Common myeloid progenitor, CD34-positive (primary cell): ENCODE measurements at regions not wholly inside any gene's neighbourhood (a gene's known extent, or its start where the extent isn't known, plus 50 kb on each side); places are given as distances from the start of the nearest gene placed in this dataset.

Source experiments
- CTCF ChIA-PET: fragments of 350-600 bp; sonication (Branson Sonifier 250); formaldehyde crosslinking; loops from one replicate; lab custom pipeline; 2021; ENCODE audit warnings: antibody characterized with exemption; lab: Charles Lee
- POLR2A ChIA-PET: fragments of 350-600 bp; sonication (Branson Sonifier 250); formaldehyde crosslinking; loops from one replicate; lab custom pipeline; 2021; ENCODE audit warnings: antibody characterized with exemption; lab: Charles Lee
- DNase-seq, 3 donors: peaks; one replicate each; pipeline versions ENCODE4 v3.0.0 to v3.0.0-alpha.2; 2013
- H3K27ac ChIP-seq, 2 experiments: 1 replicate in 1 of 2; 2 replicates in 1 of 2; pipeline ENCODE4 v1.7.0; 2013; ENCODE audit warnings: inconsistent platforms in 2 of 2, low read length in 2 of 2, mild to moderate bottlenecking in 2 of 2, low read depth in 1 of 2, moderate library complexity in 1 of 2; ENCODE audit not compliant: severe bottlenecking in 2 of 2, insufficient read depth in 1 of 2, poor library complexity in 1 of 2
- H3K27me3 ChIP-seq, 5 experiments: replicated peaks in 2 of 5; 1 replicate in 3 of 5; 2 replicates in 2 of 5; pipeline versions ENCODE4 v1.6.1 to v1.7.0; 2013; ENCODE audit warnings: low read length in 4 of 5, mild to moderate bottlenecking in 2 of 5, moderate library complexity in 2 of 5, inconsistent platforms in 1 of 5; ENCODE audit not compliant: insufficient read depth in 5 of 5, control insufficient read depth in 4 of 5
- H3K36me3 ChIP-seq, 4 experiments: 1 replicate in 2 of 4; 2 replicates in 2 of 4; pipeline versions ENCODE4 v1.6.1 to v1.7.0; 2013; ENCODE audit warnings: low read length in 3 of 4, control low read depth in 1 of 4, mild to moderate bottlenecking in 1 of 4; ENCODE audit not compliant: control insufficient read depth in 4 of 4, insufficient read depth in 4 of 4
- H3K4me1 ChIP-seq, 4 experiments: 1 replicate in 3 of 4; 2 replicates in 1 of 4; pipeline versions ENCODE4 v1.6.1 to v1.7.1; 2013; ENCODE audit warnings: low read length in 3 of 4, mild to moderate bottlenecking in 3 of 4, control low read depth in 1 of 4, inconsistent platforms in 1 of 4, moderate library complexity in 1 of 4; ENCODE audit not compliant: control insufficient read depth in 4 of 4, insufficient read depth in 4 of 4; ENCODE audit errors: control extremely low read depth in 1 of 4
- H3K4me3 ChIP-seq, 7 experiments: 1 replicate in 4 of 7; 2 replicates in 3 of 7; pipeline versions ENCODE4 v1.5.1 to v1.7.0; 2013; ENCODE audit warnings: mild to moderate bottlenecking in 7 of 7, low read length in 6 of 7, moderate library complexity in 6 of 7, inconsistent platforms in 2 of 7, low read depth in 2 of 7, control low read depth in 1 of 7; ENCODE audit not compliant: insufficient read depth in 4 of 7, control insufficient read depth in 1 of 7; ENCODE audit errors: extremely low read depth in 1 of 7
- H3K9me3 ChIP-seq, 5 experiments: 1 replicate in 4 of 5; 2 replicates in 1 of 5; pipeline versions ENCODE4 v1.6.1 to v1.7.1; 2013; ENCODE audit warnings: low read length in 4 of 5, mild to moderate bottlenecking in 2 of 5, inconsistent platforms in 1 of 5, low read depth in 1 of 5, moderate library complexity in 1 of 5; ENCODE audit not compliant: control insufficient read depth in 4 of 5, insufficient read depth in 2 of 5; ENCODE audit errors: control extremely low read depth in 1 of 5
- WGBS: methylation state at CpG from one replicate; pipeline ENCODE4 v1.1.5; 2013; ENCODE audit not compliant: insufficient coverage; 5-methylcytosine and 5-hydroxymethylcytosine counted together

DNA sequence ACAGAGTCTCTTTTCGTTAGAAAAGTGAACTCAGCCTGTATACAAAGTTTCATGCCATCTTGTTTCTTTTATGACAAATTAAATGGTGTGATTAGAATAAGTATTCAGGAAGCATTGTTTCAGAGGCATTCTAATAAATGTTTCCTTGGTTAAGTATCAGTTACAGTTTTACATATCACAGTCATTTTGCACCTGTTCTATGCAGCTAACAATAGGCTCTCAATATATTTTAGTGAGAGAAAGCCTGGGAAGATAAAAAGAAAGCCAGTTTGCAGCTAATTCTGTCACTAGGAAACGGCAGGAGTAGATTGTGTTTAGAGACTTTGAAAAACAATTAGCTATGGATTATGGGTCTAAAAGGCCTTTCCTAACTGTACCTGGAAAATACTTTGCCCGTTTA is 252.8 kb downstream of the ZIC1 start:
- H3K4me3 ChIP-seq = no peak overlapping the region
- H3K9me3 ChIP-seq = no peaks in the 10 kb centered on the region
- 92% methylated on average over 2 of the region's 3 CpGs for WGBS
- no peaks in the 10 kb centered on the region for H3K36me3 ChIP-seq
- DNase-seq = no peak
- H3K27me3 ChIP-seq = no peaks in the 10 kb centered on the region
- ChIA-PET CTCF (no interaction called here), POLR2A (no interaction called here)
- no peaks in the 10 kb centered on the region for H3K4me1 ChIP-seq
- no peak overlapping the region for H3K27ac ChIP-seq

DNA sequence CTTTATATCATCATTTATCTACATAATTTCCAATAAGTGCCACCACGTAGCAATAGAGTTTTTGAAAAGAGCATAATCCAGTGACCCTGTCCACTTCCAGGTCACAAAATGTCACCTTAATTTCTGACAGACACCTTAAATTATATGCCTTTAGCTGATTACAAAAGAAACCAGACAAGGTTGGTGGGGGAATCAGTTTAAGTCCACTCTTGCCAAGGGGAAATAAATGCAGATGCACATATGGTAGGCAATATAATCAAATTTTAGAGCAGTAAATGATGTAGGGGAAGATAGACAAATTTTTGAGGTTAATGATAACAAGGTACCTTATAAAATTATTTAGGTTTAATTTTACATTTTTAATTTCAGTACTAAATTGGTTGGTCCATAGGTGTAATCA is 253.5 kb downstream of the ZIC1 start:
- H3K27ac ChIP-seq = no peak overlapping the region
- no peaks in the 10 kb centered on the region for H3K9me3 ChIP-seq
- no peak overlapping the region for H3K4me3 ChIP-seq
- ChIA-PET CTCF (no interaction called here), POLR2A (no interaction called here)
- H3K36me3 ChIP-seq = no peaks in the 10 kb centered on the region
- 100% methylated on average over 1 of the region's 1 CpG for WGBS
- H3K4me1 ChIP-seq = no peaks in the 10 kb centered on the region
- no peak for DNase-seq
- H3K27me3 ChIP-seq = no peaks in the 10 kb centered on the region

DNA sequence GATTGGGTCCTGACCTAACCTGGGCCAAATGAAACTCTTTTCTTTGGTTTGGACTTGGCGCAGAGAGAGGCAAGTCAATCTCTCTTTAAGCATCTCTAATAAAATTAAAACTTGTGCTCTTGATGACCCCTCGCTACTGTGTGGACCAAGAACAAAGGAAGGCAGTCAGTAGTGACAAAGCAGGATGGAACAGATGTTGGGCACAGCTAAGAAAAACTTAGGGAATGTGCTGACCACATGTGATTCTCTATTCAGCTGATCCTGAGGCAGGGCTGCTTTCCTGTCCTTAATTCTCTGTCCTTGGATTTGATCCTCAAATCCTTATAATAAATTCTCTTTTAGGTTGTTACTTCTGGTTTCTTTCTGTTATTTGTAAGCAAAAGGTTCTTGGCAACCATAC is 259.9 kb downstream of the ZIC1 start:
- WGBS = 100% methylated on average over 2 of the region's 2 CpGs
- Histone ChIP-seq H3K27ac (no peak overlapping the region), H3K4me1 (no peaks in the 10 kb centered on the region), H3K9me3 (no peaks in the 10 kb centered on the region), H3K36me3 (no peaks in the 10 kb centered on the region), H3K27me3 (no peaks in the 10 kb centered on the region), H3K4me3 (no peak overlapping the region)
- ChIA-PET CTCF (no interaction called here), POLR2A (no interaction called here)
- no peak for DNase-seq

DNA sequence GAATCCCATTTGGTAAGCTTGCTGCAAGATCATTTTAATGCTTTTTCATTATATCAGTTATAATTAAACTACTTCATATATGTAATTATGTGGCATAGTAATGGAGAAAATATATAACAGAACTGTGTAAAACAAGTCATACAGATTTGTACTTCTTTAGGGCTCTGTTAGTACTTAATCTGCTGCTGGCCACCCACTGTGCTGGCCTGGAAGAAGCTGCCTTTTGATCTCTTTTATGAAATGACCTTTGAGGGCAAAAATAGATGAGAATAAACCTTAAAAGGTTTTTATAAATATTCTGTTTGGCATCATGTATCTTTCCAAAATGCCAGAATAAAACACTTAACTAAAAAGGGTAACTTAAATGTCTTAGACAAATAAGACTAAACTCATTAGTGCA is 262.9 kb downstream of the ZIC1 start:
- Histone ChIP-seq H3K27ac (no peak overlapping the region), H3K27me3 (peaks cover 0 to 1% (median 0%) of the 10 kb centered on the region in 5 experiments), H3K36me3 (no peaks in the 10 kb centered on the region), H3K4me3 (no peak overlapping the region), H3K4me1 (no peaks in the 10 kb centered on the region), H3K9me3 (no peaks in the 10 kb centered on the region)
- CTCF ChIA-PET = no interaction called here
- POLR2A ChIA-PET = no interaction called here
- no peak for DNase-seq

DNA sequence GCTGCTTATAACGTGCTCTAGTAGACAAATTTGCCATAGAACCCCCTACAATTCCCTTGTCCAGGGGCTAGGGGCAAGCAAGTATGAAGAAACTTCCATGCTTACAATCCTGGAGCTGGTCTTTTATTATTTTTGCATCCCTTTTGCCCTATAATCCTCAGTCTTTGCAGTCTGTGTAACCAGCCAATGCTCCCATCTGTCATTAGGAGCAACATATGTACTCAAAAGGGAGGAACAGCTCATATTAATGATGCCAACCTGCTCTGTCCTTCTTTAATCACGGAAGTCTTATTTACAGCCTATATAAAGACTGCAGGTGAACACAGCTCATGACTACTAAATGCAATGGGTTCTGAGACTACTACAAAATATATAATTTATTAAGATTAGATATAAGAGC is 263.3 kb downstream of the ZIC1 start:
- WGBS = 82% methylated on average over 1 of the region's 2 CpGs
- no peak overlapping the region for H3K27ac ChIP-seq
- ChIA-PET CTCF (no interaction called here), POLR2A (no interaction called here)
- peaks cover 0 to 1% (median 0%) of the 10 kb centered on the region in 5 experiments for H3K27me3 ChIP-seq
- no peaks in the 10 kb centered on the region for H3K4me1 ChIP-seq
- DNase-seq = no peak
- no peaks in the 10 kb centered on the region for H3K9me3 ChIP-seq
- no peak overlapping the region for H3K4me3 ChIP-seq
- no peaks in the 10 kb centered on the region for H3K36me3 ChIP-seq

DNA sequence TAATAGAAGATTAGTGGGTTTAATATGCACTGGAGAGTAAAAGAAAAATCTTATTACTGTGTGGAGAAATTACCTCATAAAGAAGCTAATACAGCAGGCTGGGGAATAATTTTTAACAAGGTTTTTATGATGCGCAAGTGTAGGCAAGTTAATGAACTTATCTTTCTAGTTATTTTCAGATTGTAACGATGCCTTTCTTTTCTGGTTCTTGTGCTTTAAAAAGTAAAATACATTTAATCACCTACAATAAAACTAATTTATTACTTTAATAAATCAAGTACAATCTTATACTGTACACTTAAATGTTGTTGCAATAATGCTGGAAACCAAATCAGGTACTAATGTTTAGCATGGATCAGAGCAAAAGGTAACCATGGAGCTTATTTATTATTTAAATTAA is 266.6 kb downstream of the ZIC1 start:
- Histone ChIP-seq H3K9me3 (no peaks in the 10 kb centered on the region), H3K36me3 (no peaks in the 10 kb centered on the region), H3K4me1 (no peaks in the 10 kb centered on the region), H3K27ac (no peak overlapping the region), H3K4me3 (no peak overlapping the region), H3K27me3 (peaks cover 0 to 1% (median 0%) of the 10 kb centered on the region in 5 experiments)
- whole genome bisulfite sequencing = no CpG with 5 or more reads among the region's 2 CpGs
- ChIA-PET POLR2A (no interaction called here), CTCF (no interaction called here)
- no peak for DNase-seq

DNA sequence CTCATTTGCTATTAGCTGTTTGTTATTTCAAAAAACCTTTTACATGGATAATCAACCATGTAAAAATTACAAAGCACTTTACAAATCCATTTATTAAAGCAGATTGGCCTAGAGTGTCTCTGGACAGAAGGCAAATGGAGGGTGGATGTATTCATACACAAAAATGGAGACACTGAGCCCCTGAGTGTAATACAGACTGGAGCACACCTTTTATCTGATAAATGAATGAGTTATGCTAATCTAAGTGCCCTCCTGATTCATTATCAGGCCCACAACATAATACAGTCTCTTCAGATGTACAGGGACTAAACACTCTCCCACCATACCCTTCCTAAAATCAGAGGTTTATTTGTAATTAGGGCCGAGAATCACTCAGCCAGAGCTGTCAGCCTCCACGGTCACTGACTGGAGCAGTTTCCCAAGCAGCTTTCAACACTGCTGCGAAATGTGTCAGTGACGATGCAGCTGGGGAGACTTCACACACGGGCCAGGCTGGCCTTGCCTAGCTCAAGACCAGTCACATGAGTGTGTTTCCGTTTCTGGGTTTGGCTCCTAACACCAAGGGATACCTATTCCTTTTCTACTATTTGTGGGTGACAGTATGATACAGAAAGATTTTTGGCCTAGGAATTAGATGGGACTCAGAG is 271.8 kb downstream of the ZIC1 start:
- ChIA-PET POLR2A (no interaction called here), CTCF (no interaction called here)
- Histone ChIP-seq H3K27me3 (peaks cover 0 to 1% (median 0%) of the 10 kb centered on the region in 5 experiments), H3K27ac (no peak overlapping the region), H3K4me1 (no peaks in the 10 kb centered on the region), H3K9me3 (no peaks in the 10 kb centered on the region), H3K4me3 (no peak overlapping the region), H3K36me3 (no peaks in the 10 kb centered on the region)
- DNase-seq = no peak
- WGBS = 97% methylated on average over 5 of the region's 6 CpGs
